HG02678 (cell line): ENCODE measurements at regions not wholly inside any gene's neighbourhood (a gene's known extent, or its start where the extent isn't known, plus 50 kb on each side); places are given as distances from the start of the nearest gene placed in this dataset.
"Not testable (repeated sequence)": the region's sequence is repeated elsewhere in the genome, so short reads cannot be mapped to it uniquely, and the experiment has no call there.

Experiments used
- ATAC-seq: cut with Tn5 transposase; IDR thresholded peaks from one replicate; pipeline ENCODE4 v1.9.1; 2021; ENCODE audit warnings: mild to moderate bottlenecking, moderate library complexity; ENCODE audit not compliant: unreplicated experiment

DNA sequence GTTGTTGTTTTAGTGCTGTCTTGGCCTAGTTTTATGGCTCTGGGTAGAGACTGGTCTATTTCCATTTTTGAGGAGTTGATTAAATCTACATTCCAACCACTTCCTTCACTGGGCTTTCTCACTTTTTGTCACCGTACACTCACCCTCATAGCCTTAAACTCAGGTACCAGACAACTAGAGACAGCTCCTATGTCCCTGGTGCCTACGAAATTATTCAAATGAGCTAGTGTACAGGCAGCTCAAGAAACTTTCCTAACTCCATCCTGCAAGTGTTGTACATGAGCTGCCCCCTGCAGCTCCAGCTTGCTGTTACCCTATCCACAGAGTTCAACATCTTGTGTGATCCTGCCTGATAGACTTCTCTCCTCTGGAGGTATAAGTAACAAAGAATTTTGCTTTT lies 704.8 kb upstream of the RGS18 start:
- ATAC-seq = no peak

DNA sequence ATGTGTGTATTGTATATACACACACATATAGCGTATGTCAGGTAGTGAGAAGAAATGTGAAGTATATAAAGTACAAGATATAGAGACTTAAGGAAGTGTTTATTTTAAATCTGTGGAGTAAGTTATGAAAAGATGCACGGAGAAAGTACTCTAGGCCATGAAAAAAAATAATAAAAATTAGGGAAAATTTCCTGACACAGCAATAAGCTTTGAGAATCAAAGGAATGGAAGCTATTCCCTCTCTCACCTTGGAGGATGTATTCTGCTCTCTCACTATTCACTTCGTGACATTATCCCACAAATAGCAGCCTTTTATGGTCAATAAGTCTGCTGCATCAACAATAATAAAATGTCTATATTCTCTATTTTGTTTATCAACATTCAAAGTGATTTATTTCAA lies 700.4 kb upstream of the RGS18 start:
- no peak for ATAC-seq

DNA sequence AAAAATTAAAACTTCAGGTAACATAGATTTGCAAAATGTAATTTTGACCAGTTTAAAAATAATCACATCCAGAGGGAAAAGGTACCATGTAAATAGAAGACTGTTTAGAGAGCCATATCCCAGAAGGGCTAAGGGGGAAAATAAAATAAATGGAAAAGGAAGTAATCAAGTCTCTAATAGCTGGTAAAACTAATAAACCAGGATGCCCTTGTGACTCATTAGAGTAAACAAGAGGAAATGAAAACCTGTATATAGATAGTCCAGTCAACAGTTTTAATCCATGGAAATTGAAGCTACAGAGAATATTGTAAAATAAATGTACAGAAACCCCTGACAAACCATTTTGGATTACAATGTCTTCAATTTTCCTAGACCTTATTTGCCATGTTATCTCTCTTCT lies 698.0 kb upstream of the RGS18 start:
- ATAC-seq = no peak

DNA sequence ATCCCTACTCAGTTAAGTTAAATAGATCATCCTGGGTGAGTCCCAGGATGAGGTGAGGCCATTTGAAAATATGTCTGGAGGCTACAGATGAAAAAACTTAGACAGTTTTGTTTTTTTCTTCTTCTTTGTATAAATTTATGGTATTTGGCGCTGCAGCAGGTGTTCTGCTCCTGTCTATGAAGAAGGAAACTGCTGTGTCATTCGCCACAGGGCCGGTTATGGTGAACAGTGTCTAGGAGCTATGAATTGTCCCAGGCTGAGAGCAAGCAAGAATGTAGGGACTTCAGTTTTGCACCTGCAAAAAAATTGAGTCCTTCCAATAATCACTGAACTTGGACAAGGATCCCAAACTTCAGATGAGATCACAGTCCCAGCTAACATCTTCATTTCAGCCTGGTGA lies 674.3 kb upstream of the RGS18 start:
- ATAC-seq = no peak

DNA sequence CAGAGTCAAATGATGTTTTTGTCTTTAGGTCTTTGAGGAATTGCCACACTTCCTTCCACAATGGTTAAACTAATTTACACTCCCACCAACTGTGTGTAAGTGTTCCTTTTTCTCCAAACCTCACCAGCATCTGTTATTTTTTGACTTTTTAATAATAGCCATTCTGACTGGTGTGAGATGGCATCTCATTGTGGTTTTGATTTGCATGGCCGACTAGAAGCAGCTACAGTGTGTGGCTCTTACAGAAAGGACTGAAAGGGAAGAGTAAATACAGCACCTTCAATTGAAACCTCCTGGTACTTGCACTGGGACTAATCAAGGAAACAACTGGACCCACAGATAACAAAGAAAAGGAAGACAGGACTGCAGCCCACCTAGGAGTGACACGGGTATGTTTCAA lies 668.0 kb upstream of the RGS18 start:
- no peak for ATAC-seq

DNA sequence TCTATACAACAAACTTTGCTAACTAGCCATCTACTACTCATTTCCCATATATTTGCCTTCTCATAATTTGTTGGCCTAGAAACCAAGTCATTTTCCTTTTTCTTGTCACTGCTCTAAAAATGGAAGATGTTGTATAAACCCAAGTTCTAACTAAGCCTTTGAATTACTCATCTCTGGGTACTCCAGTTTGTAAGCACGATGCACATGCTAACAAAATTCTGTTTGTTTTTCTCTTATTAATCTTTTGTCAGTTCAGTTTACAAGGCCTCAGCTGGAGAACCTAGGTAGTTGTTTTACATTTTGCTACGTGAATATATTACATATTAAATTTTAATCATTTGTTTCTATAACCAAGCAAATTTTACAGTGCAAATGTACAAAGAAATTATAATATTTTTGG lies 663.2 kb upstream of the RGS18 start:
- ATAC-seq = no peak

DNA sequence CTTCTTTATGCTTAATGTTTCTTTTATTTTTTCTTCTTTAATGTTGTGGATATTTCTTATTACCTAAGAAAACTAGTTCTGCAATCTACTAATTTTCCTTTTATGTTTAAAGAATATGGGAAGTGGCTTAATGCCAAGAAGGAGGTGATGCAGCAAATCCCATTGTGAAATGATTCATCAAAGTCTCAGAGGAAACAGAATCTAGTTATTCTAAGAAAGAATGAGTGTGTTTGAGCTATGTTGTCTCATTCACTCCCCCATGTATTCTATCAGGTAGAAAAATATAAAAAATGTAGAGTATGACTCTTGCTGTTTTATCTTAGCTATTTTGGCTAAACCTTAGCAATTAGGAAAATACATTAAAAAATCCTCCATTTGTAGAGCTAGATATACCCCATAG lies 659.9 kb upstream of the RGS18 start:
- no peak for ATAC-seq

DNA sequence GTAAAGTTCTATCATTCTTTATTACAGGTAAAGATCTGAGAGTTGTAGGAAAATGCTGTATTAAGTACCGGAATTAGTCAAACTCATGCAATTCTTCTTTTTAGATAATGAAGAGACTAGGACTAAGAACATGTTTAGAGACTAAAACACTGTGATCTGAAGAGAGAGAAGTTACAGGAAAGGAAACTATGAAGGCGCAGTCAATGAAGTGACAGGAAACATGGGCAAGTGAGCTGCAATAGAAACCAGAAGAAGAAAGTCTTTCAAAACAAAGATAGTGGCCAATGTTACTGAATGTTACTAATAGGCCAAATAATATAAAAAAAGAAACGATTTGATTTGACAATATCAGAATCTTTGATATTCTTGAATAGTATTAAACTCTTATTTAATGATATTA lies 659.4 kb upstream of the RGS18 start:
- ATAC-seq = no peak

DNA sequence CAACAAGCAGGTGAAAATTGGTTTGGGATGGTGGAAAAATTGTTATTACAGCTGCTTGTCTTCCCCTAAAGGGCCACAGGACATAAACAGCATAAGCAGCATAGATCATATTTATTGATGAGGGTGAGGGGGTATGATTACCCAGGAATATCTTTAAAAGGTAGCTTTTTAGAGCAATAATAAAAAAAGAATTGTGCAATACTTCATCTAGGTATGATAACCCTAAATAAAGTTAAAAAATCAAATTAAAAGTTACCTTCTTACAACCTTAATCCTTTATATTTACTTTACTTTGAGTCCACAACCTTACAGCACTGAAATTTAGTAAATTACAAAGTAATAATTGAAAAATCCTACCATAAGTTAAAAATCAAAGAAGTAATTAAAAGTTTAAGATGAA lies 653.3 kb upstream of the RGS18 start:
- no peak for ATAC-seq

DNA sequence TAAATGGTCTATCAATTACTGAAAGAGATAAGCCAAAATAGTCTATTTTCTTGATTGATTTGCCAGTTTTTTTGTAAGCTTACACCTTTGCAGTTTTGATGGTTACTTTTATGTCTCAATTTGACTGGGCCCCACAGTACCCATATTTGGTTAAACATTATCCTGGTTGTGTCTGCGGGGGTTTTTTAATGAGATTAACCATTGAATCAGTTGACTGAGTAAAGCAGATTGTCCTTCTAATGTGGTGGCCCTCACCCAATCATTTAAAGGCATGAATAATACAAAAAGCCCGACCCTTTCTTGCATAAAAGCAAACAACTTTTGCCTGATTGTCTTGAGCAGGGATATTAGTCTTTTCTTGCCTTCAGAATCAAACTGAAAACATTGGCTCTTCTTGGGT lies 650.0 kb upstream of the RGS18 start:
- ATAC-seq = no peak

DNA sequence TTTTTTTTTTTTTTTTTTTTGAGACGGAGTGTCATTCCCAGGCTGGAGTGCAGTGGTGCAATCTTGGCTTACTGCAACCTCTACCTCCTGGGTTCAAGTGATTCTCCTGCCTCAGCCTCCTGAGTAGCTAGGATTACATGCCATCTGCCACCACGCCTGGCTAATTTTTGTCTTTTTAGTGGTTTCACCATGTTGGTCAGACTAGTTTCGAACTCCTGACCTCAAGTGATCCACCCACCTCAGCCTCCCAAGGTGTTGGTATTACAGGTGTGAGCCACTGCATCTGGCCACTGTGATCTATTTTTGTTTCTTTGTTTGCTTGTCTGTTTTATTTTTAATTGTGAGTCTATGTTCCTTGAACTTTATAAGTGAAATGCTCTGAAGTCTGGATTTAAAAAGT lies 646.8 kb upstream of the RGS18 start:
- ATAC-seq = not testable (repeated sequence)

DNA sequence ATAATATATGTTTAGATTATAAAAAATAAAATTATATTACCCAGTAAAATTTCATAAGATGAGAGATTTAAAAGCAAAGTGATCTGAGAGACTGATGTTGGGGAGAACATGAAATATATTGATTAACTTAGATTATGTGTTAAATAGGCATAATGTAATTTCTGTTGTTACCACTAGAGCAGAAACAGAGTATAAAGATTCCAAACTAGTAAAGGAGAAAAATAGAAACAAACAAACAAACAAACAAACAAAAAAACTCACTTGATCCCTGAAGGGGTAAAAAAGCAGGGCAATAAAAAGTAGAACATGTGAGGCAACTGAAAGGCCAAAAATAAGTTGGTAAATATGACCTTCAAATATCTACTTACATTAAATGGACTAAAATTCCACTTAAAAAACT lies 640.4 kb upstream of the RGS18 start:
- ATAC-seq = no peak

DNA sequence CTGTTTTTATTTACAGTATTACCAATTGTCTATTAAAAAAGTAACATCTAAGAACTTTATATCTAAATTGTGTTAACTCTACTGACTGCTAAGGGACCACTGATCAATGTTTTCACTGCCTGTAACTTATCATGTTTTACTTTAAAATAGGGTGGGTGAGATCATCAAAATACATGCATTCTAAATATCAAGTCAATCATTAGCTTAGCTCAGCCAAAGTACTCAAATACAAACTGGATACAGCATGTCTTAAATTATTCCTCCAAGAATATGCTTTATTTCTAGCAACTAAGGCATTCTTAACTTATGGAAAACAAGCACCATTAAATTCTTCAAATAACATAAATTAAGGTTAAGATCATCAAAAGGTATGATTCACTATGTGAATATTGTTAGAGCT lies 638.7 kb upstream of the RGS18 start:
- ATAC-seq = no peak

DNA sequence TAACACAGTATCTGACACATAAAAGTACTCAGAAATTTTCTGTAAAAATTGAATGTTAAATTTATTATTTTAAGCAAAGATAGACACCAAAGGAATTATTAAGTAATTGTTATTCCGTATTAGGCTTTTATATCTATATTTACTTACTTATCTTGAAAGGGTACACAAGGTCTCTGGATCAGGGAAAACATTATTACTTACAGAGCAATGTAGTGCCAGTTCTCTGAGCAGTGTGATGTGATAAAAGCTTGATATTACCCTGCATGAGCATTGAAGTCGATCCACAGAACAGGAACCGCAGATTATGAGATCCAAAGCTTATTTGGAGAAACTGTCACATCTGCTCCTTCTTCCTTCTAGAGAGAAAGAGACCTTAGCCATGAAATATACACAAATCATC lies 637.9 kb upstream of the RGS18 start:
- no peak for ATAC-seq

DNA sequence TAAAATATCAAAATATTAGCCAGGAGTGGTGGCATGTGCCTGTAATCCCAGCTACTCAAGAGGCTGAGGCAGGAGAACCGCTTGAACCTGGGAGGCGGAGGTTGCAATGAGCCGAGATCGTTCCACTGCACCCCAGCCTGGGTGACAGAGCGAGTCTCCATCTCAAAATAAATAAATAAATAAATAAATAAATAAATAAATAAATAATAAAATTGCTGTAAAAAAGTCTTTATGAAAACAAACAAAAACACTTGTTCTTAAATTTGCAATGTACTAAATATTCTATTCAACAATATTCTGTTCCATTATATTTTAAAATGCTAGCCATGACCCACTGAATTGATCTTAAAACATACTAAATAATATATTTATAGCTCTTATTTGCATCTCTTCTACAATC lies 632.3 kb upstream of the RGS18 start:
- not testable (repeated sequence) for ATAC-seq

DNA sequence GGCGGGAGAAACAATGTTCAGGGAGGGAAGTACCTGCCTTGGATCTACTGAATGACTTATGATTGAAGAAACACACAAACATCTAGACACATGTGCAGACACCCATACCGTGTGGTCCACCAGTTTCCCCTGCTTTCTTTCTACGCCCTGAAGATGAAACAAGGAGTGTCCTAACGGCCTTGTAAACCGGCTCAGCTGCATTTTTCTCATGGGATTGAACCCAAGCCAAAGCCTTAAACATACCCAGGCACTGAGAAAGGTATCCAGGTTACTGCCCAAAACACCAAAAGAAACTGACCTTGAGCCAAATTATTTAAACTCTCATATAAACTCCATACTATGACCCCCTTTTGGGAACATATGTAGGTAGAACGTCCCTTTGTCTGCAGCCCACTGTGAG lies 630.0 kb upstream of the RGS18 start:
- no peak for ATAC-seq

DNA sequence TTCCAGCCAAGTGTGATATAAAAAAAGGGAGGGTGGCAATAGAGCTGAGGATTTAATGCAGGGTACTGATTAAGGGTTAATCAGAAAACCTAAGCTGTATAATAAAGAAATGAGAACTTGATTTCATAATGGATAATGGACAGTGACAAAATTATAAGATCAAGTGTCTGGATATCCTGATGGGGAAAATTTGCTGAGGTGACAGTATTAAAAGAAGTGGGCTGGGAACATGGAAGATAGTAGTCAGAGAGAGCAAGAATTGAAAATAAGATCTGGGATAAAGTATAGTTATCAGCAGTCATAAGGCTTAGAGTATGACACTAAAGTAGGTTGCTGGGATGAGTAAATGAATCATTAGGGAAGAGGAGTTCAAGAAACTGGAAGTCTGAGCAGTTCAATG lies 627.3 kb upstream of the RGS18 start:
- no peak for ATAC-seq

DNA sequence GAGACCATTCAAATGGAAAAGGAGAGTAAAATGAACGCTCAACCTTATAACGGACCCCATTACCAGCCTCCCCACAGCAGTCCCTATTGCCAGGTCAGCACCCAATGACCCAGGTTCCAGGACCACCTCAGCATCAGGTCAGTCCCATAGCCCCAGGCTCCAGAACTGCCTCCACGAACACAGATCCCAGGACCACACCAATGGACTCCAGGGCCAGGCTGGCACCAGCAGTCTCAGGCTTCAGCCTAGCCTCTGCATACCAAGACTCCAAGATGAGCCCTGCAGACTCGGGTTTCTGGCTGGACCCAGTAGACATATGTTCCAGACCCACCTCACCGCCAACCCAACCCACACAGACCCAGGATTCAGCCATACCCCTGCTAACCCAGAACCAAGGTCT lies 625.0 kb upstream of the RGS18 start:
- ATAC-seq = no peak

DNA sequence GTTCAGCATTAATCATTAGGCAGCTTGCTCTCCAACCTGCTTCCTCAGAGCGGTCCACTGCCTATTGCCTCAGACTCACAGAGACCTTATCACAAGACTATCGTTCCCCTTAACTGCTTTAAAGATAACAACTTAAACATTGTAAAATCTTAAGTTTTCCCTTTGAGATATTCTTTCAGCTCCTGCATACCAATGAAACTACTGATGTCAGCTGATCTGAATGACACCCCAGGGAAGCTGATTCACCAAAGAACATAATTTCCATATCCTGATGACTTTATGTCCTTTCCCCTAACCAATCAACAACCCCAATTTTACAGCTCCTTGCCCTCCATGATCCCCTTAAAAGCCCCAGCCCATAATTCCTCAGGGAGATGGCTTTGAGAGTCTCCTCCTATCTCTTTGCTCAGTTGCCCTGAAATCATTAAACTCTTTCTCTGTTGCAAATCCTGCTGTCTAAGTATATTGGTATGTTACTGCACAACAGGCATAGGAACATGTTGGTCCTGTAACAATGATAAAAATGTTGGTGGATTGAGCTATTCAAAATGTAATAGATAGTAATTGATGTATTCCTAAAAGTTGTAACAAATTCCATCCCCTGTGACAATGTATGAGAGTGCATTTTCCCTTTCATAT lies 621.4 kb upstream of the RGS18 start:
- ATAC-seq = no peak

DNA sequence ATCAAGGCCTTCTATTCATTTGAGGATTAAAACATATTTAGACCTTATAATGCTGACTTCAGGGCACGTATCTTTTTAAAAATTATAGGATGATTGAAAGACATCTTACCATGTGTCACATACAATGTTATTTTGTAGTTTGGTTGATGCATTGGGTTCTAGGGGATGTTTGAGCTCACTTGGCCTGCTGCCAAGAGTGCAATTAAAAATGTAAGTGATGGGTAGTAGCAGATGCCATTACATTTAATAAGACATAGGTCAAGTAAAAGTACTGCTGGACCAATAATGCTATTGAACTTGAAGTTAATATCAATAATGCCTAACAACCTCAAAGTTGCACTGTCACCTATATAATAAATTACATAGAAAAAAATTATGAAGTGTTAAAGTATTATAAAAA lies 616.5 kb upstream of the RGS18 start:
- no peak for ATAC-seq

DNA sequence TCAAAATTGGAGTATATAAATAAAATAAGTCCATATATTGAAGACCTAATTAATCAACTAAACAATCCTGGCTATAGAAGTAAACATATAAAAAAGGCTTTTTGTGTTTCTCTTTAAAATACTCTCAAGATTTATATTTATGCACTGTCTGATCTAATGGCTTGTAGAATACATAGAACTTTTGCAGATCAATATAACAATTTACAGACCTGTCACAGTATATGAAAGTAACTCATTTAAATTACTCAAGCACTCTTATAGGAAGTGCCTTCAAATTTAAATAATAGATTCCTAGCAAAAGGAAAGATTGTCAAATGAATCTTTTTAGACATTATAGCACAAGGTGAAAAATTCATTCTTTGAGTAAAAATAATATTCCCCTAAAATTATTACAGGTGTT lies 615.8 kb upstream of the RGS18 start:
- ATAC-seq = no peak

DNA sequence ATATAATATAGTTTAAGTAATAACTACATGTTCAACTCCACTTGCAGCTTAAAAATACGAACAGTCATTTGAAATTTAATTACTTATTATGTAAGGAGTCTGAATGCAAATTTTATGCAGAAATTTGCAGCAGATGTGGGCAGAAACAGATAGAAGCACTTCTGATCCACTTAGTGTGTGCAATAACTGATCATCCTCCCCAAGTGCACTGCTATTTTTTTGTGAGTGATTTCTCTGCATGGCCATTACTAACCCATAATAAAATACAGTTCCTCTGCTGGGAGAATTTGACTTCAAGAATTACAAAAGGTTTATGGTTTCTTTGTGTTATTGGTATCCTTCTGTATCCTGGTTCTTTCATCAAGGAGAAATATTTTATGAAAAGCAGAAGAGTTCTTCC lies 611.5 kb upstream of the RGS18 start:
- no peak for ATAC-seq

DNA sequence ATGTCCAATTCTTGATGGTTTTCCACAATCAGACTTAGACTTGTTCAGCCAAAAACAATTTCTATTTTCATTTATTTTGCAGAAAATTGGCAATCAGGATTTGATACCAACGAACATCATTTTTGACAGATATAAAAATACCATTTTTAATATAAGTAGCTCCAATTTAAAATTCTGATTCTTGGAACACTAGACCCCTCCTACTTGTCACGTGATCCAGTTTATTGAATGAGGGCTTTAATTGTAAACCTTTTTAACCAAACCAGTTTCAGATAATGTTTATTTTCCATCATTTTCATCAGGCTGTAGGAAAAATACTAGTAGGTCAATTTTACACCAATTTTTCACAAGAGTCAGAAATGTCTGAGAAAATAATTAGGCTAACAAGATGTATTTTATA lies 607.2 kb upstream of the RGS18 start:
- no peak for ATAC-seq

DNA sequence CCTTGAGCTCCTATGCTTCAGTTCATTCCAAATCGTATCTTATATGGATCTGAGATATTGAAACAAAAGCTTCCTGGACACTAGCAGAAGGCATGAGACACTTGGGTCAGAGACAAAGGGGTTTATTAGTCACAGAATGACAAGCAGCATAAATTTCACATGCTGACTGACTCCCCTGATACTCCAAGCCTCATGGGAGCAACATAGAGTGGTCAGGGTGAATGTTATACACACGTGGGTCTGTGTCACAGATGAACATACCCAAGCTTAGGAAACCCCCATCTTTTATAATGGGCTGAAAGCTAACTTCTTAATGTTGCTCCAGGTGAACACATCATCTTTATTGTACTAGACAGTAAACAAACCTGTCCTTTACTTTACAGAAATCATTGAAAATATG lies 599.9 kb upstream of the RGS18 start:
- no peak for ATAC-seq
